ENCODE measurements at regions not wholly inside any gene's neighbourhood (a gene's known extent, or its start where the extent isn't known, plus 50 kb on each side); places are given as distances from the start of the nearest gene placed in this dataset.
"Not testable (repeated sequence)": the region's sequence is repeated elsewhere in the genome, so short reads cannot be mapped to it uniquely, and the experiment has no call there.

GRCh38 chr5:124511791-124512190 lies 234.6 kb downstream of the ZNF608 start:
- Histone ChIP-seq H3K4me3 (ENCODE audit: low read depth, low read length) (no peak overlapping the region), H3K27ac (no peak overlapping the region), H3K36me3 (replicated peaks) (no peaks in the 10 kb centered on the region), H3K27me3 (replicated peaks) (no peaks in the 10 kb centered on the region)
- in situ Hi-C loops (cut with HindIII; ENCODE audit: low pct_ligation_motif_present, low sequenced_read_pairs) = no loop called here
- no peak for DNase-seq
- no peak for TF ChIP-seq CTCF (IDR thresholded peaks at IDR 0.05; ENCODE audit: low read depth, low read length, missing control alignments)

- Histone ChIP-seq H3K27me3 (replicated peaks) (no peaks in the 10 kb centered on the region), H3K27ac (no peak overlapping the region), H3K4me3 (ENCODE audit: low read depth, low read length) (no peak overlapping the region), H3K36me3 (replicated peaks) (no peaks in the 10 kb centered on the region)
- in situ Hi-C loops (cut with HindIII; ENCODE audit: low pct_ligation_motif_present, low sequenced_read_pairs) = no loop called here
- DNase-seq = no peak
- TF ChIP-seq CTCF (IDR thresholded peaks at IDR 0.05; ENCODE audit: low read depth, low read length, missing control alignments) = no peak
These were observed 238.8 kb downstream of the ZNF608 start for GRCh38 chr5:124507688-124508087.

DNA sequence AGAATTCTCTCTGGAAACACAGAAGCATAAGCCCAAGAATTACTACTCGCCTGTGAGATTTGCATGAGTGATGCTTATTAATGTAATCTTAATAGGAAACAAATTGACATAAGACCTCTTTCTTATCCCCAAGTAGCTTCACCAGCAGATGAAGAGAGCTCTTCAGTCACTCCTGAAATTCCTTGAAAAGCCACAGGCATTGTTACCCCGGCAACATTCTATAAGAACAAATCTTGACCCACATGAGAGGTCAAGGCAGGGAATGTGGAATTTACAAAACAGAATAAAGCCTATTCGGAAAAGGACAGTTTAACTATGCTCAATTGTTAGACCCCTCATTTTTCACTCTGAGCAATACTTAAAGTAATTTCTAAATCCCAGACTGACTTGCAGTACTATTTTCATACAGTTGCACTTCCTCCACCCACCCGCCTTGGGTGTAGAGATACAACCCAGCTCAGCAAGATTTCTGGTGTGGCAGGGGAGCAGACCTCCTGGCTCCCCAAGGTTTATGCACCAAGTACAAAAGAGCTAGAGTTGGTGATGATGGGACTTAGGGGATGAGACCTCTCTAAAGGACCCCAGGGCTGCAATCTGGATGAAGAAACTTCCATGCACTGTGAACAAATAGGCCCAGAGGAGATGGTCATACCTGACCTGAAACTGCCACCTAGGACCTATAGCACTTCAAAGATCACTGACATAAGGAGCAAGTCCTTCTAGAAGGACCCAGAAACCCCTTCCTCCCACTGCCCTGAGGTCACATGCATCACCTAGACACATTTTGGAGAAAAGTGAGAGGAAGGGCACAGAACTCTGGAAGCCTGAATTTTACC lies 242.1 kb downstream of the ZNF608 start:
- Histone ChIP-seq H3K36me3 (replicated peaks) (no peaks in the 10 kb centered on the region), H3K27me3 (replicated peaks) (no peaks in the 10 kb centered on the region), H3K27ac (no peak overlapping the region), H3K4me3 (ENCODE audit: low read depth, low read length) (no peak overlapping the region)
- DNase-seq = peak; percentile 35
- in situ Hi-C loops (cut with HindIII; ENCODE audit: low pct_ligation_motif_present, low sequenced_read_pairs) = no loop called here
- no peak for TF ChIP-seq CTCF (IDR thresholded peaks at IDR 0.05; ENCODE audit: low read depth, low read length, missing control alignments)

DNA sequence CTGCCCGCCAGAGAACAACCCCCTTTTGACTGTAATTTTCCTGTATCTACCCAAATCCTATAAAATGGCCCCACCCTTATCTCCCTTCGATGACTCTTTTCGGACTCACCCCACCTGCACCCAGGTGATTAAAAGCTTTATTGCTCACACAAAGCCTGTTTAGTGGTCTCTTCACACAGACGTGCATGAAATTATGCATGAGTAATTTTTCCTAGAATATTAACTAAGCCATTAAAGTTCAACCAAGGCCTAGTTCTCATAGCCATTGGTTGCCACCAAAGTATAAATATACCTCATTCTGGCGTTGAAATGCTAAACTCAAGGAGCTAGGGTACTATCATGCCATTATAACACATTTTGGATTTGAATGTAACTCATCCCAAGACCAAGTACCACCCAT lies 243.9 kb downstream of the ZNF608 start:
- in situ Hi-C loops (cut with HindIII; ENCODE audit: low pct_ligation_motif_present, low sequenced_read_pairs) = no loop called here
- H3K4me3 ChIP-seq (ENCODE audit: low read depth, low read length) = no peak overlapping the region
- DNase-seq = no peak
- no peaks in the 10 kb centered on the region for H3K27me3 ChIP-seq (replicated peaks)
- no peak overlapping the region for H3K27ac ChIP-seq
- H3K36me3 ChIP-seq (replicated peaks) = no peaks in the 10 kb centered on the region
- TF ChIP-seq CTCF (IDR thresholded peaks at IDR 0.05; ENCODE audit: low read depth, low read length, missing control alignments) = no peak

GRCh38 chr5:124499818-124500217 lies 246.6 kb downstream of the ZNF608 start:
- H3K4me3 ChIP-seq (ENCODE audit: low read depth, low read length); in situ Hi-C loops (cut with HindIII; ENCODE audit: low pct_ligation_motif_present, low sequenced_read_pairs); H3K36me3 ChIP-seq (replicated peaks); H3K27ac ChIP-seq; H3K27me3 ChIP-seq (replicated peaks); DNase-seq: not testable (repeated sequence)

DNA sequence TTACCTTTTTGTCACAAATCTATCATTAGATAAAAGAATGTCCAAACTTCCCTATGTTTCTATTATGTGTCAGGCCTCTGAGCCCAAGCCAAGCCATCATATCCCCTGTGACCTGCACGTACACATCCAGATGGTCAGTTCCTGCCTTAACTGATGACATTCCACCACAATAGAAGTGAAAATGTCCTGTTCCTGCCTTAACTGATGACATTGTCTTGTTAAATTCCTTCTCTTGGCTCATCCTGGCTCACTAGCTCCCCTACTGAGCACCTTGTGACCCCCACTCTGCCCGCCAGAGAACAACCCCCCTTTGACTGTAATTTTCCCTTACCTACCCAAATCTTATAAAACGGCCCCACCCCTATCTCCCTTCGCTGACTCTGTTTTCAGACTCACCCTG lies 249.5 kb downstream of the ZNF608 start:
- H3K27me3 ChIP-seq (replicated peaks); H3K4me3 ChIP-seq (ENCODE audit: low read depth, low read length); H3K27ac ChIP-seq; DNase-seq; H3K36me3 ChIP-seq (replicated peaks); in situ Hi-C loops (cut with HindIII; ENCODE audit: low pct_ligation_motif_present, low sequenced_read_pairs): not testable (repeated sequence)
